RWPE1 (cell line): ENCODE measurements at regions not wholly inside any gene's neighbourhood (a gene's known extent, or its start where the extent isn't known, plus 50 kb on each side); places are given as distances from the start of the nearest gene placed in this dataset.

Experiments
- CTCF ChIA-PET: fragments of 350-600 bp; sonication (Branson Sonifier 250); formaldehyde crosslinking; extraction: SDS; loops from one replicate; lab custom pipeline; 2021; lab: Yijun Ruan, JAX
- POLR2A ChIA-PET: fragments of 400-600 bp; formaldehyde crosslinking; extraction: SDS; loops from one replicate; lab custom pipeline; 2020; ENCODE audit warnings: antibody characterized with exemption; ENCODE audit not compliant: low non-redundant PET; lab: Yijun Ruan, JAX
- DNase-seq: peaks from one replicate; pipeline ENCODE4 v3.0.0; 2012; ENCODE audit warnings: low spot score
- H3K27ac ChIP-seq: fragments of 450-650 bp; 2 replicates; pipeline ENCODE4 v1.5.1; 2017
- TF ChIP-seq, protein P1 (sequence below): fragments of 450-650 bp; conservative IDR thresholded peaks from 2 replicates; pipeline ENCODE4 v1.5.1; 2017; ENCODE audit warnings: low read depth, mild to moderate bottlenecking

DNA sequence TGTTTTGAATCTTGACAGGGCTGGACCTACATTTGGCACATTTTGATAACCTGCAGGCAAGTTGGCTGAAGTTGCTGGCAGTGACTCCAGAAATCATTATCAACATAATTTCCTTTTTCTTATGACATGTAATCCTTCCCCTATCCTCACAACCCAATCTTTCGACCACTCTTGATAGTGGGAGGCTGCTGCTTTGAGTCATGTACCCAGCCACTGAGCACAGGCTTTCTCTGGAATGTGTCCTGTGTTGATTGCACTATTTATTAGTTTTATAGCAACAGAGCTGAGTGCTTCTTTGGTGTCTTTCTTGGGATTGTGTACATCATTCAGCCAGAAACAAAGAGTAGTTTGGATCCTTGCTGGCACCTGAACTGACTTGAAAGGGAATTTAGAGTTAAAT lies 183.1 kb upstream of the LEF1 start:
- POLR2A ChIA-PET, result no interaction called here
- CTCF ChIA-PET, result no interaction called here
- TF ChIP-seq, protein P1, sequence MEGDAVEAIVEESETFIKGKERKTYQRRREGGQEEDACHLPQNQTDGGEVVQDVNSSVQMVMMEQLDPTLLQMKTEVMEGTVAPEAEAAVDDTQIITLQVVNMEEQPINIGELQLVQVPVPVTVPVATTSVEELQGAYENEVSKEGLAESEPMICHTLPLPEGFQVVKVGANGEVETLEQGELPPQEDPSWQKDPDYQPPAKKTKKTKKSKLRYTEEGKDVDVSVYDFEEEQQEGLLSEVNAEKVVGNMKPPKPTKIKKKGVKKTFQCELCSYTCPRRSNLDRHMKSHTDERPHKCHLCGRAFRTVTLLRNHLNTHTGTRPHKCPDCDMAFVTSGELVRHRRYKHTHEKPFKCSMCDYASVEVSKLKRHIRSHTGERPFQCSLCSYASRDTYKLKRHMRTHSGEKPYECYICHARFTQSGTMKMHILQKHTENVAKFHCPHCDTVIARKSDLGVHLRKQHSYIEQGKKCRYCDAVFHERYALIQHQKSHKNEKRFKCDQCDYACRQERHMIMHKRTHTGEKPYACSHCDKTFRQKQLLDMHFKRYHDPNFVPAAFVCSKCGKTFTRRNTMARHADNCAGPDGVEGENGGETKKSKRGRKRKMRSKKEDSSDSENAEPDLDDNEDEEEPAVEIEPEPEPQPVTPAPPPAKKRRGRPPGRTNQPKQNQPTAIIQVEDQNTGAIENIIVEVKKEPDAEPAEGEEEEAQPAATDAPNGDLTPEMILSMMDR, result no peak
- DNase-seq, result no peak
- H3K27ac ChIP-seq, result no peak overlapping the region

DNA sequence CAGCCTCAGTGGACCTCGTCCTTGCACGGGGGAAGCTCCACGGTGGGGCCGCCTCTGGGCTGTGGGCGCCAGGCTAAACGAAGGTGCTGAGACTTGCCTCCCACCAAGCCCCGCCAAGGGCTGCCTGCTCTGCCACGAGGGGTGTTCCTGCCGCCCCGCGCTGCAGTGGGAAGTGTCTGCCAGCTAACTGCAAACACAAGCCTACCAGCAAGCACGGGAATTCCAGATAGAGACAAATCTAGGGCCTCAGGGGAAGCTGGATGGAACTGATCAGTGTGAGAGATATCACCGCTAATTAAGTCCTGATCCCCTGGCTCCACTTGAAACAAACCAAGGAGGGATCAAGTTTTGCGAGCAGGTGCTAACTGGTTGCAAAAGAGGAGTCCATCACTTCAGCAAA lies 181.6 kb upstream of the LEF1 start:
- H3K27ac ChIP-seq, result no peak overlapping the region
- ChIA-PET POLR2A (no interaction called here), CTCF (no interaction called here)

DNA sequence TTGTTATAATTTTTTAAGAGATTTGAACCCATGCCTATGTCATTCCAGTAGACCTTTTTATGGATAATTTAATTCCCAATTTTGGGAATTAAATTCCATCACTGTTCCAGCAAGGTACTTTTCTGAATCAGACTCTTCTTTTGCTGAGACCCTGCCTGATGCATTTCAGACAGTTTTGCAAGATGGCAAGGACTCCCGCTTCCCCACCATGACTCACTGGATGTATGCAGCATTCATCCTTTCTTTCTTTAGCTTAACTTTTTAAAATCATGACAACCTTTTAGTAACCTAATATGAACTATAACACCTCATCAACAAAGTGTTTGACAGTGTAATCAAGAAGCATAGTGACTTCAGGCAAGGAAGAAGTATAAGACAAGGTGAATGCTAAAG lies 178.1 kb upstream of the LEF1 start:
- no peak overlapping the region for H3K27ac ChIP-seq
- CTCF ChIA-PET, result interaction anchor here (0.7 kb wide), 2 partner anchors 28 to 228 kb away, joined by 3 to 4 read pairs; no protein-coding TSS in a partner anchor
- POLR2A ChIA-PET, result no interaction called here
- DNase-seq, result no peak
- TF ChIP-seq, protein P1, result no peak

More for the DNA sequence above, 181.6 kb upstream of the LEF1 start:
- TF ChIP-seq, protein P1, result no peak
- no peak for DNase-seq

DNA sequence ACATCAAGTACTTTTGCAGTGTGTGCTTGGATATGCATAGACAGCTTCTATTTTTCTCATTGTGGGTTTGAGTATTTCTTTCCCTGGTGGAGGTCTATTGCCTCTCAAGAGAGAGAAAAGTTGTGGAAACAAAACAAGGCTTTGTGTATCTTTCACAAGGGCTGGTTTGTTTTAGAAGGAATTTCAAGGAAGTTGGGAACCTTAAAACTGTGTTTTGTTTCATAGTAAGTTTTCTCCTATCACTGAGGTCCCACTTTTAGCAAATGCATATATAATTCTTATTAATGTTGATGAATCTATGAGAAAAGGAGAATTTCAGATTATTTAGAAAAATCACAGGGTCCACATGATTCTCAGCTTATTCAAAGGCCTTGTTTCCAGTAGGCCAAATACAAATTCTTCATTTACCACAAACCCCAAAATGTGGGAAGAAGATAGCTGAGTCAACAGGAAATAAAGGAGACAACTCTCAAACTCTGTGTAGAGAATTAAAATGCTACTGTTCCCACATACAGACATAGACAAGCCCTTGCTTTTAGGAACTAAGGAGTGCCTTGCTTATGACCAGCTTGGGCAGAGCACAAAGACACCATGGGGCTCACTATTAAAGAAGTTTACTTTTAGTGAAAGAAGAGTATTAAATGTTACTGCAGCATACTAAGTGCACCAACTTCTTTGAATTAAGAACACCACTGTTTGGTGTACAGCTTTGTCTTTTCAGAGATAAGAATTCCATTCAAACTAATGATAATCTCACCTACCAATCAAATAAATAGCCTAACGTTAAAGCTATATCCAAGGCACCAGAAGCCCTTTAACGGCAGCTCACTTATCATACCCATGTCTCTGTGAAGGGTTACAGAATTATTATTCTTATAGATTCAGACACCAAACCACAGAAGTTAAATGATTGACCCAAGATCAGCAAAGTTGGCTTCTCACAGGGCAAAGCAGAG lies 177.4 kb upstream of the LEF1 start:
- ChIA-PET CTCF (interaction anchor here (0.5 to 0.7 kb wide), 2 partner anchors 30 to 226 kb away, joined by 3 to 4 read pairs; no protein-coding TSS in a partner anchor), POLR2A (no interaction called here)
- no peak overlapping the region for H3K27ac ChIP-seq
- TF ChIP-seq, protein P1, result no peak
- no peak for DNase-seq

DNA sequence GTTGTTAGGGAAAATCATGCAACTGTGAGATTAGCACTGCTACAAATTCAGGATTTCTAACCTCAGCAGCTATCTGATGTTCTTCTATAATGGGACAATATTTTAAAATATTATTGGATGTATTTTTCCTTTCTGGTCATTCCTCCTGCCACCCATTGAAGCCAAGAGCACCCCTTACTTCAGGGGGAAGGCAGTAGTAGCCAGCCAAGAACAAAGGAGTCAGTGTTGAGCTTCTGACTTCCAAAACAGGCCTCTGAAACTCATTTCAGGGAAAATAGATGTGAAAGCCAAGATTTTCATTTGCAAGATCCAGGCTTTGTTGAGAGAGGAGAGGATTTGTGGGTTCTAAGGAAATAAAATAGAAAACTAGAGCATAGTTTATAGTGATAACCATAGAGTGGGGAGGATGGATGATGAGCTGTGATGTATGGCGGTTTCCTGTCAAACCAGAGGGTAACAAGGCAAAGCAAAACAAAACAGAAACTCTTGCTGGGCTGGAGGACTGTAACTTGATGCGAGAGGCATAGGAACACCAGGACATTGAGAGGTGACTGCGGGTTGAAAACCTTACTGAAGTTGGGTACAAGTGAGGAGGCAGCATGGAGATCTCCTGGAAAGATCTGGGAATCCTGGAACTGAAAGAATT lies 173.7 kb upstream of the LEF1 start:
- CTCF ChIA-PET, result no interaction called here
- TF ChIP-seq, protein P1, result no peak

DNA sequence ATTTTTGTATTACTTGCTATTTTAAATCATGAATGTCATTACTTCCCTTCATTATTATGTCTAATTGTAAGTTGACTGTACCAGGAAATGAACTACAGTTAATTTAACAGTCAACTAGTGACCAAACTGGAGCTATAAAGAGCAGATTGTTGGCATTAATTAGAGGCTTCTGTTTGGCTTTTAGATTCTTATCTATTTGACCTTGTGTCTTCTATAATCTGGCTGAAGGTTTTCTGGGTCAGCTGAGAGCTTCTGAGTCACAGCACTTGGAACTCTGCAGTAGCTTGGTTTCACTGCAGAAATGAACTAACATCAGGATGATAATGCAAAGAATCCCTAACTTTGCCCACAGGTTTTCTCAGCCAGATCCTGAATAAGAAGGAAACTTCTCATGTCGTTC lies 169.2 kb upstream of the LEF1 start:
- ChIA-PET POLR2A (no interaction called here), CTCF (no interaction called here)
- no peak for DNase-seq
- H3K27ac ChIP-seq, result no peak overlapping the region
- TF ChIP-seq, protein P1, result no peak

More for the DNA sequence above, 173.7 kb upstream of the LEF1 start:
- DNase-seq, result no peak
- no peak overlapping the region for H3K27ac ChIP-seq
- POLR2A ChIA-PET, result no interaction called here
